ENCODE measurements at regions not wholly inside any gene's neighbourhood (a gene's known extent, or its start where the extent isn't known, plus 50 kb on each side); places are given as distances from the start of the nearest gene placed in this dataset.

- Histone ChIP-seq H3K4me1 (no peaks in the 10 kb centered on the region), H3K36me3 (no peaks in the 10 kb centered on the region), H3K4me3 (no peak overlapping the region), H3K27me3 (no peaks in the 10 kb centered on the region), H3K9me3 (no peaks in the 10 kb centered on the region), H3K27ac (no peak overlapping the region)
- no peak for ATAC-seq
- TF ChIP-seq EP300 (IDR thresholded peaks at IDR 0.05) (no peak), POLR2A (IDR thresholded peaks at IDR 0.05) (no peak)
- 60 to 72% methylated on average over 6 of the region's 6 CpGs for WGBS, 2 donors (ENCODE audit: low coverage in 1 of 2)
Observed at GRCh38 chr12:105982022-105982421, 156.7 kb downstream of the NUAK1 start.

GRCh38 chr12:105983622-105984320, 155.0 kb downstream of the NUAK1 start:
- TF ChIP-seq POLR2AphosphoS5 (IDR thresholded peaks at IDR 0.05), result no peak
- TF ChIP-seq POLR2A (IDR thresholded peaks at IDR 0.05), result no peak
- no peak for TF ChIP-seq EP300 (IDR thresholded peaks at IDR 0.05)
- TF ChIP-seq, protein P1, sequence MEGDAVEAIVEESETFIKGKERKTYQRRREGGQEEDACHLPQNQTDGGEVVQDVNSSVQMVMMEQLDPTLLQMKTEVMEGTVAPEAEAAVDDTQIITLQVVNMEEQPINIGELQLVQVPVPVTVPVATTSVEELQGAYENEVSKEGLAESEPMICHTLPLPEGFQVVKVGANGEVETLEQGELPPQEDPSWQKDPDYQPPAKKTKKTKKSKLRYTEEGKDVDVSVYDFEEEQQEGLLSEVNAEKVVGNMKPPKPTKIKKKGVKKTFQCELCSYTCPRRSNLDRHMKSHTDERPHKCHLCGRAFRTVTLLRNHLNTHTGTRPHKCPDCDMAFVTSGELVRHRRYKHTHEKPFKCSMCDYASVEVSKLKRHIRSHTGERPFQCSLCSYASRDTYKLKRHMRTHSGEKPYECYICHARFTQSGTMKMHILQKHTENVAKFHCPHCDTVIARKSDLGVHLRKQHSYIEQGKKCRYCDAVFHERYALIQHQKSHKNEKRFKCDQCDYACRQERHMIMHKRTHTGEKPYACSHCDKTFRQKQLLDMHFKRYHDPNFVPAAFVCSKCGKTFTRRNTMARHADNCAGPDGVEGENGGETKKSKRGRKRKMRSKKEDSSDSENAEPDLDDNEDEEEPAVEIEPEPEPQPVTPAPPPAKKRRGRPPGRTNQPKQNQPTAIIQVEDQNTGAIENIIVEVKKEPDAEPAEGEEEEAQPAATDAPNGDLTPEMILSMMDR (IDR thresholded peaks at IDR 0.05), result no peak
- H3K27ac ChIP-seq, result no peak overlapping the region
- H3K9me3 ChIP-seq, result no peaks in the 10 kb centered on the region
- 78 to 100% methylated on average over 1 to 3 of the region's 7 CpGs for WGBS, 2 donors (ENCODE audit: low coverage in 1 of 2)
- no peaks in the 10 kb centered on the region for H3K27me3 ChIP-seq
- ATAC-seq, result no peak
- no peak overlapping the region for H3K4me3 ChIP-seq
- no peaks in the 10 kb centered on the region for H3K36me3 ChIP-seq
- no peaks in the 10 kb centered on the region for H3K4me1 ChIP-seq

DNA sequence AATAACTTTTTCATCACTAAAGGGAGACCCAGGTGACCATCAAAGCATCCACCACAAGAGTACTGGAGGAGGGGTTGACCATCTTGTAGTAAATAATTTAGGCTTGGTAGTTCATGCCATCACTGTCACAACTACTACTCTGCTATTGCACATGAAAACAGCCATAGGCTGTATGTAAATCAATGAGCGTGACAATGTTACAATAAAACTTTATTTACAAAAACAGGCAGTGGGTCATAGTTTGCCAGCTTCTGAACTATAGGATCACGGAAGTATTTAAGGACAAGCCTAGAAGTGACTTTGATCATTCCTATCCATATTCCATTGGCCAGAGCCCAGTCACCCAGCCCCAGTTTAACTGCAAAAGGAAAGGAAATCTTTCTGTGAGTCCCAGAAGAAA, 153.4 kb downstream of the NUAK1 start:
- H3K4me1 ChIP-seq, result no peaks in the 10 kb centered on the region
- no peak overlapping the region for H3K27ac ChIP-seq
- no peaks in the 10 kb centered on the region for H3K36me3 ChIP-seq
- TF ChIP-seq POLR2A (IDR thresholded peaks at IDR 0.05) (no peak), EP300 (IDR thresholded peaks at IDR 0.05) (no peak), POLR2AphosphoS5 (IDR thresholded peaks at IDR 0.05) (no peak)
- TF ChIP-seq, protein P1 (IDR thresholded peaks at IDR 0.05), result no peak
- no peak overlapping the region for H3K4me3 ChIP-seq
- 93 to 100% methylated on average over 2 of the region's 2 CpGs for WGBS, 2 donors (ENCODE audit: low coverage in 1 of 2)
- no peaks in the 10 kb centered on the region for H3K27me3 ChIP-seq
- no peak for ATAC-seq
- no peaks in the 10 kb centered on the region for H3K9me3 ChIP-seq

GRCh38 chr12:105986779-105987684, 151.7 kb downstream of the NUAK1 start:
- Histone ChIP-seq H3K4me3 (no peak overlapping the region), H3K4me1 (no peaks in the 10 kb centered on the region), H3K27me3 (no peaks in the 10 kb centered on the region), H3K9me3 (no peaks in the 10 kb centered on the region), H3K27ac (no peak overlapping the region), H3K36me3 (no peaks in the 10 kb centered on the region)
- ATAC-seq, result no peak
- TF ChIP-seq POLR2AphosphoS5 (IDR thresholded peaks at IDR 0.05) (no peak), POLR2A (IDR thresholded peaks at IDR 0.05) (no peak), EP300 (IDR thresholded peaks at IDR 0.05) (no peak)
- TF ChIP-seq, protein P1 (IDR thresholded peaks at IDR 0.05), result no peak
- WGBS, 2 donors (ENCODE audit: low coverage in 1 of 2), result 75 to 100% methylated on average over 1 to 2 of the region's 4 CpGs

GRCh38 chr12:105987685-105988035, 151.1 kb downstream of the NUAK1 start:
- H3K27me3 ChIP-seq, result no peaks in the 10 kb centered on the region
- H3K9me3 ChIP-seq, result no peaks in the 10 kb centered on the region
- no peaks in the 10 kb centered on the region for H3K36me3 ChIP-seq
- WGBS, 2 donors (ENCODE audit: low coverage in 1 of 2), result 100% methylated on average over 1 of the region's 3 CpGs
- no peak overlapping the region for H3K27ac ChIP-seq
- no peaks in the 10 kb centered on the region for H3K4me1 ChIP-seq
- H3K4me3 ChIP-seq, result no peak overlapping the region
- no peak for ATAC-seq
- TF ChIP-seq, protein P1 (IDR thresholded peaks at IDR 0.05), result no peak
- TF ChIP-seq EP300 (IDR thresholded peaks at IDR 0.05) (no peak), POLR2AphosphoS5 (IDR thresholded peaks at IDR 0.05) (no peak), POLR2A (IDR thresholded peaks at IDR 0.05) (no peak)
